ENCODE measurements at regions not wholly inside any gene's neighbourhood (a gene's known extent, or its start where the extent isn't known, plus 50 kb on each side); places are given as distances from the start of the nearest gene placed in this dataset.

GRCh38 chr3:72538070-72538745 is 310.0 kb downstream of the SHQ1 start:
- TF ChIP-seq, protein P1, sequence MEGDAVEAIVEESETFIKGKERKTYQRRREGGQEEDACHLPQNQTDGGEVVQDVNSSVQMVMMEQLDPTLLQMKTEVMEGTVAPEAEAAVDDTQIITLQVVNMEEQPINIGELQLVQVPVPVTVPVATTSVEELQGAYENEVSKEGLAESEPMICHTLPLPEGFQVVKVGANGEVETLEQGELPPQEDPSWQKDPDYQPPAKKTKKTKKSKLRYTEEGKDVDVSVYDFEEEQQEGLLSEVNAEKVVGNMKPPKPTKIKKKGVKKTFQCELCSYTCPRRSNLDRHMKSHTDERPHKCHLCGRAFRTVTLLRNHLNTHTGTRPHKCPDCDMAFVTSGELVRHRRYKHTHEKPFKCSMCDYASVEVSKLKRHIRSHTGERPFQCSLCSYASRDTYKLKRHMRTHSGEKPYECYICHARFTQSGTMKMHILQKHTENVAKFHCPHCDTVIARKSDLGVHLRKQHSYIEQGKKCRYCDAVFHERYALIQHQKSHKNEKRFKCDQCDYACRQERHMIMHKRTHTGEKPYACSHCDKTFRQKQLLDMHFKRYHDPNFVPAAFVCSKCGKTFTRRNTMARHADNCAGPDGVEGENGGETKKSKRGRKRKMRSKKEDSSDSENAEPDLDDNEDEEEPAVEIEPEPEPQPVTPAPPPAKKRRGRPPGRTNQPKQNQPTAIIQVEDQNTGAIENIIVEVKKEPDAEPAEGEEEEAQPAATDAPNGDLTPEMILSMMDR (IDR thresholded peaks at IDR 0.05): no peak

GRCh38 chr3:72537448-72537847 is 310.8 kb downstream of the SHQ1 start:
- TF ChIP-seq, protein P1 (IDR thresholded peaks at IDR 0.05): no peak

- TF ChIP-seq, protein P1 (IDR thresholded peaks at IDR 0.05): no peak
These were observed 311.4 kb downstream of the SHQ1 start for GRCh38 chr3:72536878-72537267.

- TF ChIP-seq, protein P1 (IDR thresholded peaks at IDR 0.05): no peak
These were observed 311.9 kb downstream of the SHQ1 start for GRCh38 chr3:72536206-72536877.

GRCh38 chr3:72535772-72536171 is 312.5 kb downstream of the SHQ1 start:
- TF ChIP-seq, protein P1 (IDR thresholded peaks at IDR 0.05): no peak

GRCh38 chr3:72533591-72534473 is 314.4 kb downstream of the SHQ1 start:
- TF ChIP-seq, protein P1 (IDR thresholded peaks at IDR 0.05): no peak

DNA sequence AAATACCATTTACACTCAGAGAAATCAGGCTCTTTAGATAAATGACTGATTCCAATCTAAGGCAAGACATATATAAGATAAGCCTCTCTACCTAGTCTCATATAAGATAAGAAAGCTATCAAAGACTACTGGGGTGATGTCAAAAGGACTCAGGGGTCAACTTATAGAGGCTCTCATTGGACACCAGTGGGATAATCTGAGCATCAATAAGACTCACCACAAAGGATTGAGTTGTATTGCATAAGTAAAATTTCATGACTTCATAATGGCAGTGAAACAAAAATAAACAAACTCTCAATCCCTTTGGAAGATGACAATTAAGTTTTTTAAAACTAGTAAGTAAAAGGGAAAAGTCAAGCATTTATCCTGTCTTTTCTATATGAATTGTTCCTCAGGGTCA is 317.8 kb downstream of the SHQ1 start:
- TF ChIP-seq, protein P1 (IDR thresholded peaks at IDR 0.05): no peak
